NOMO-1 (cell line): ENCODE measurements at regions not wholly inside any gene's neighbourhood (a gene's known extent, or its start where the extent isn't known, plus 50 kb on each side); places are given as distances from the start of the nearest gene placed in this dataset.

Source experiments
- DNase-seq, 2 experiments: peaks; one replicate each; lab custom pipeline; 2025; ENCODE audit not compliant: unreplicated experiment in 2 of 2; lab: John Stamatoyannopoulos, UW

- DNase-seq, result no peak
Measured at GRCh38 chr13:34826432-34826831, 115.6 kb upstream of the NBEA start.

GRCh38 chr13:34833562-34834182 is 108.4 kb upstream of the NBEA start:
- DNase-seq, result no peak

- no peak for DNase-seq
Measured at GRCh38 chr13:34842466-34842865, 99.6 kb upstream of the NBEA start.

- DNase-seq, result no peak
Measured at GRCh38 chr13:34847766-34848165, 94.3 kb upstream of the NBEA start.

- no peak for DNase-seq
Measured at GRCh38 chr13:34849406-34849805, 92.7 kb upstream of the NBEA start.

GRCh38 chr13:34853161-34853560 is 88.9 kb upstream of the NBEA start:
- DNase-seq, result no peak

- DNase-seq, result no peak
Measured at GRCh38 chr13:34857558-34858325, 84.3 kb upstream of the NBEA start.

- no peak for DNase-seq
Measured at GRCh38 chr13:34862311-34862710, 79.8 kb upstream of the NBEA start.

GRCh38 chr13:34862716-34863115 is 79.4 kb upstream of the NBEA start:
- DNase-seq, result no peak

- DNase-seq, result no peak
Measured at GRCh38 chr13:34863360-34864135, 78.5 kb upstream of the NBEA start.

GRCh38 chr13:34864671-34865070 is 77.4 kb upstream of the NBEA start:
- no peak for DNase-seq

GRCh38 chr13:34867590-34867989 is 74.5 kb upstream of the NBEA start:
- no peak for DNase-seq

- DNase-seq, result no peak
Measured at GRCh38 chr13:34868733-34869132, 73.3 kb upstream of the NBEA start.

GRCh38 chr13:34869696-34870095 is 72.4 kb upstream of the NBEA start:
- no peak for DNase-seq

- DNase-seq, result no peak
Measured at GRCh38 chr13:34878329-34878728, 63.7 kb upstream of the NBEA start.

GRCh38 chr13:34879851-34880250 is 62.2 kb upstream of the NBEA start:
- no peak for DNase-seq

GRCh38 chr13:34881494-34881893 is 60.6 kb upstream of the NBEA start:
- DNase-seq, result no peak

GRCh38 chr13:34883396-34883795 is 58.7 kb upstream of the NBEA start:
- DNase-seq, result no peak

GRCh38 chr13:34884366-34884765 is 57.7 kb upstream of the NBEA start:
- no peak for DNase-seq

- DNase-seq, result no peak
Measured at GRCh38 chr13:34886121-34886875, 55.8 kb upstream of the NBEA start.

- DNase-seq, result no peak
Measured at GRCh38 chr13:34886987-34887386, 55.1 kb upstream of the NBEA start.
